ENCODE measurements at regions not wholly inside any gene's neighbourhood (a gene's known extent, or its start where the extent isn't known, plus 50 kb on each side); places are given as distances from the start of the nearest gene placed in this dataset.

DNA sequence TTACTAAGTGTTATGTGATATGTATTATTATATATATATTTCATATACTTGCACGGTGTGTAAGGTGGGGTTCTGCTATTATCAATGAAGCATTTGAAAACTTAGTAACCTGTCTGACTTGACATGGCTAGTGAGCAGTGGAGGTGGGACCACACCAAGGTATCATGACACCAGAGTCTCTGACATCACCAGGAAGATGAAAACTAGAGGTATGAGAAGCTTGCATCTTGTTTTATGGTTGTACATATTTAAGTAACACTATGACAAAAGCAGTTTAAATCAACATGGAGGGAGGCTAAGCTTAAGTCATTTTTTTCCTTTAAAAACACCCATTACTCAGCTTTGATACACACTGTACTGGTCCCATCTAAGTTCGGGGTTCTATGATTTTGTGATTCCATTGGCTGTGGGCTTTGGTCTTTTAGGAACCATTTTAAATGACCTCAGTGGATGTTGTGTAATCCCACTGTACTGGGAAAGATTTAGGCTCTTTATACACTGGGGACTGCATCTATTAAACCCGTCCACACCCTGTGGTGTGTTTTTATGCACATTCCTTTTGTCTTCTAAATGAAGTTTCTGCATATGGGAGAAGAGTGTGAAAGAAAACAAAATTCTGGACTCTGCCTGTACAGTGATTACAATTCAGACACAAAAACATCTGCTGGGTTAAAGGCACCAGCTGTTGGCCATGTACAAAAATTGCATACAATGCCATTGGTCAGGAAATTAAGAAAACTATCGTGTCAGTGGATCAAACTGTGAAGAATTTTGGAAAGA lies 570.6 kb downstream of the SPRY1 start (continued):
- TF ChIP-seq RXRA (IDR thresholded peaks at IDR 0.05; ENCODE audit: borderline replicate concordance, low read depth) (no peak), FOSL2 (IDR thresholded peaks at IDR 0.05; ENCODE audit: borderline replicate concordance, low read depth) (no peak), TEAD4 (IDR thresholded peaks at IDR 0.05; ENCODE audit: borderline replicate concordance, insufficient read depth) (no peak), POLR2AphosphoS5 (IDR thresholded peaks at IDR 0.05; ENCODE audit: low read depth, low read length) (no peak)
- TF ChIP-seq, protein P1, sequence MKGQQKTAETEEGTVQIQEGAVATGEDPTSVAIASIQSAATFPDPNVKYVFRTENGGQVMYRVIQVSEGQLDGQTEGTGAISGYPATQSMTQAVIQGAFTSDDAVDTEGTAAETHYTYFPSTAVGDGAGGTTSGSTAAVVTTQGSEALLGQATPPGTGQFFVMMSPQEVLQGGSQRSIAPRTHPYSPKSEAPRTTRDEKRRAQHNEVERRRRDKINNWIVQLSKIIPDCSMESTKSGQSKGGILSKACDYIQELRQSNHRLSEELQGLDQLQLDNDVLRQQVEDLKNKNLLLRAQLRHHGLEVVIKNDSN (IDR thresholded peaks at IDR 0.05; ENCODE audit: borderline replicate concordance, low read depth), result no peak

DNA sequence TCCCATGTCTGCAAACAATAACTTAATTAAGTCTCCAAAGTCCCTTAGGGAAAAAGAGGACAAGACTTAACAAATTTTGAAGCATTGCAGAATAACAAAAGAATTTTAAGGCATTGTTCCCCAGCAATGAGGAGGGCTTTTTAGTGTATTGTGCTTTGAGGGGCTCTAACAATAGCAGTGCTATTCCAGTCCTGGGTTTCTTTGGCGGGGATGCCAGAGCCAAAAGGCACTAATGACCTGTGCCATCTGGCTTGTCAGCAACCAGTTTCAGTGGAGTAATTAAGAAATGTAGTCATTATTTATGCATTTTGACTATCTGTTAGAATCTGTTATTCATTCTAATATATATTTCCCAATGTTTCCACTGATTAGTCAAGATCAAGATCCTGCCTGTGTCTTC lies 575.4 kb downstream of the SPRY1 start:
- no peaks in the 10 kb centered on the region for H4K20me1 ChIP-seq (ENCODE audit: insufficient read depth)
- no peak overlapping the region for H3K4me2 ChIP-seq
- H3K4me1 ChIP-seq (ENCODE audit: control insufficient read depth in 1 of 2, insufficient read depth in 2 of 2, low read depth in 1 of 2, low read length in 1 of 2), result no peaks in the 10 kb centered on the region; a peak in 2 of 4 replicates
- 92% methylated on average over 1 of the region's 1 CpG for WGBS (ENCODE audit: low lambda C conversion rate)
- H3K36me3 ChIP-seq (replicated peaks in 1 of 2; ENCODE audit: control insufficient read depth in 1 of 2, insufficient read depth in 2 of 2, low read length in 1 of 2), result no peaks in the 10 kb centered on the region
- no peak overlapping the region for H3K9ac ChIP-seq
- TF ChIP-seq, protein P2, sequence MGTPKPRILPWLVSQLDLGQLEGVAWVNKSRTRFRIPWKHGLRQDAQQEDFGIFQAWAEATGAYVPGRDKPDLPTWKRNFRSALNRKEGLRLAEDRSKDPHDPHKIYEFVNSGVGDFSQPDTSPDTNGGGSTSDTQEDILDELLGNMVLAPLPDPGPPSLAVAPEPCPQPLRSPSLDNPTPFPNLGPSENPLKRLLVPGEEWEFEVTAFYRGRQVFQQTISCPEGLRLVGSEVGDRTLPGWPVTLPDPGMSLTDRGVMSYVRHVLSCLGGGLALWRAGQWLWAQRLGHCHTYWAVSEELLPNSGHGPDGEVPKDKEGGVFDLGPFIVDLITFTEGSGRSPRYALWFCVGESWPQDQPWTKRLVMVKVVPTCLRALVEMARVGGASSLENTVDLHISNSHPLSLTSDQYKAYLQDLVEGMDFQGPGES (IDR thresholded peaks at IDR 0.05; ENCODE audit: low read depth, low read length), result no peak
- TF ChIP-seq CHD2 (IDR thresholded peaks at IDR 0.05; ENCODE audit: low read length, partially characterized antibody) (no peak), TAF1 (IDR thresholded peaks at IDR 0.05; ENCODE audit: borderline replicate concordance, low read depth, low read length) (no peak), POLR2AphosphoS5 (IDR thresholded peaks at IDR 0.05; ENCODE audit: low read depth, low read length) (no peak), JUND (IDR thresholded peaks at IDR 0.05) (no peak), EP300 (IDR thresholded peaks at IDR 0.05; ENCODE audit: borderline replicate concordance in 1 of 2, low read depth in 1 of 2, low read length in 1 of 2) (no peak), ELF1 (IDR thresholded peaks at IDR 0.05) (no peak), SIN3A (IDR thresholded peaks at IDR 0.05; ENCODE audit: borderline replicate concordance, low read depth, low read length) (no peak), NRF1 (IDR thresholded peaks at IDR 0.05; ENCODE audit: low read depth, low read length) (no peak), EZH2phosphoT487 (IDR thresholded peaks at IDR 0.05; ENCODE audit: borderline replicate concordance, low read depth) (no peak)
- TF ChIP-seq, protein P3, sequence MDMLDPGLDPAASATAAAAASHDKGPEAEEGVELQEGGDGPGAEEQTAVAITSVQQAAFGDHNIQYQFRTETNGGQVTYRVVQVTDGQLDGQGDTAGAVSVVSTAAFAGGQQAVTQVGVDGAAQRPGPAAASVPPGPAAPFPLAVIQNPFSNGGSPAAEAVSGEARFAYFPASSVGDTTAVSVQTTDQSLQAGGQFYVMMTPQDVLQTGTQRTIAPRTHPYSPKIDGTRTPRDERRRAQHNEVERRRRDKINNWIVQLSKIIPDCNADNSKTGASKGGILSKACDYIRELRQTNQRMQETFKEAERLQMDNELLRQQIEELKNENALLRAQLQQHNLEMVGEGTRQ (IDR thresholded peaks at IDR 0.05; ENCODE audit: borderline replicate concordance, low read depth, low read length), result no peak
- TF ChIP-seq, protein P4, sequence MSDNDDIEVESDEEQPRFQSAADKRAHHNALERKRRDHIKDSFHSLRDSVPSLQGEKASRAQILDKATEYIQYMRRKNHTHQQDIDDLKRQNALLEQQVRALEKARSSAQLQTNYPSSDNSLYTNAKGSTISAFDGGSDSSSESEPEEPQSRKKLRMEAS (IDR thresholded peaks at IDR 0.05; ENCODE audit: low read depth), result no peak
- TF ChIP-seq, protein P1 (IDR thresholded peaks at IDR 0.05; ENCODE audit: borderline replicate concordance, low read depth), result no peak
- TF ChIP-seq, protein P5, sequence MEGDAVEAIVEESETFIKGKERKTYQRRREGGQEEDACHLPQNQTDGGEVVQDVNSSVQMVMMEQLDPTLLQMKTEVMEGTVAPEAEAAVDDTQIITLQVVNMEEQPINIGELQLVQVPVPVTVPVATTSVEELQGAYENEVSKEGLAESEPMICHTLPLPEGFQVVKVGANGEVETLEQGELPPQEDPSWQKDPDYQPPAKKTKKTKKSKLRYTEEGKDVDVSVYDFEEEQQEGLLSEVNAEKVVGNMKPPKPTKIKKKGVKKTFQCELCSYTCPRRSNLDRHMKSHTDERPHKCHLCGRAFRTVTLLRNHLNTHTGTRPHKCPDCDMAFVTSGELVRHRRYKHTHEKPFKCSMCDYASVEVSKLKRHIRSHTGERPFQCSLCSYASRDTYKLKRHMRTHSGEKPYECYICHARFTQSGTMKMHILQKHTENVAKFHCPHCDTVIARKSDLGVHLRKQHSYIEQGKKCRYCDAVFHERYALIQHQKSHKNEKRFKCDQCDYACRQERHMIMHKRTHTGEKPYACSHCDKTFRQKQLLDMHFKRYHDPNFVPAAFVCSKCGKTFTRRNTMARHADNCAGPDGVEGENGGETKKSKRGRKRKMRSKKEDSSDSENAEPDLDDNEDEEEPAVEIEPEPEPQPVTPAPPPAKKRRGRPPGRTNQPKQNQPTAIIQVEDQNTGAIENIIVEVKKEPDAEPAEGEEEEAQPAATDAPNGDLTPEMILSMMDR (IDR thresholded peaks at IDR 0.05), result no peak
- TF ChIP-seq, protein P6, sequence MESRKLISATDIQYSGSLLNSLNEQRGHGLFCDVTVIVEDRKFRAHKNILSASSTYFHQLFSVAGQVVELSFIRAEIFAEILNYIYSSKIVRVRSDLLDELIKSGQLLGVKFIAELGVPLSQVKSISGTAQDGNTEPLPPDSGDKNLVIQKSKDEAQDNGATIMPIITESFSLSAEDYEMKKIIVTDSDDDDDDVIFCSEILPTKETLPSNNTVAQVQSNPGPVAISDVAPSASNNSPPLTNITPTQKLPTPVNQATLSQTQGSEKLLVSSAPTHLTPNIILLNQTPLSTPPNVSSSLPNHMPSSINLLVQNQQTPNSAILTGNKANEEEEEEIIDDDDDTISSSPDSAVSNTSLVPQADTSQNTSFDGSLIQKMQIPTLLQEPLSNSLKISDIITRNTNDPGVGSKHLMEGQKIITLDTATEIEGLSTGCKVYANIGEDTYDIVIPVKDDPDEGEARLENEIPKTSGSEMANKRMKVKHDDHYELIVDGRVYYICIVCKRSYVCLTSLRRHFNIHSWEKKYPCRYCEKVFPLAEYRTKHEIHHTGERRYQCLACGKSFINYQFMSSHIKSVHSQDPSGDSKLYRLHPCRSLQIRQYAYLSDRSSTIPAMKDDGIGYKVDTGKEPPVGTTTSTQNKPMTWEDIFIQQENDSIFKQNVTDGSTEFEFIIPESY (IDR thresholded peaks at IDR 0.05; ENCODE audit: borderline replicate concordance, low read depth), result no peak
- no peaks in the 10 kb centered on the region for H3K9me2 ChIP-seq
- no peaks in the 10 kb centered on the region for H3F3A ChIP-seq (replicated peaks; ENCODE audit: insufficient read depth)
- ChIA-PET POLR2A (no interaction called here), CTCF (no interaction called here)
- H3K27me3 ChIP-seq (ENCODE audit: insufficient read depth), result no peaks in the 10 kb centered on the region
- H3K27ac ChIP-seq (ENCODE audit: low read depth in 2 of 2, low read length in 1 of 2), result no peak overlapping the region
- no peaks in the 10 kb centered on the region for H3K79me2 ChIP-seq (ENCODE audit: insufficient read depth)
- H3K9me3 ChIP-seq, result no peaks in the 10 kb centered on the region
- no peak for DNase-seq
- no peak overlapping the region for H2AFZ ChIP-seq (ENCODE audit: low read depth)
- H3K4me3 ChIP-seq (ENCODE audit: low read depth in 2 of 2, low read length in 1 of 2), result no peak overlapping the region

Data from SK-N-SH (cell line).